ENCODE measurements at regions not wholly inside any gene's neighbourhood (a gene's known extent, or its start where the extent isn't known, plus 50 kb on each side); places are given as distances from the start of the nearest gene placed in this dataset.

- no peak for ATAC-seq (ENCODE audit: low read depth)
- intact Hi-C loops (cut with micrococcal nuclease) = no loop called here
- ChIA-PET CTCF (no interaction called here), POLR2A (no interaction called here)
- Mint-ChIP-seq H3K9me3 (ENCODE audit: insufficient read depth) (no peaks in the 10 kb centered on the region), H3K27ac (no peak overlapping the region), H3K4me3 (no peak overlapping the region), H3K4me1 (no peaks in the 10 kb centered on the region), H3K27me3 (peaks cover 4% of the 10 kb centered on the region)
- H3K27ac ChIP-seq (ENCODE audit: low read length in 2 of 2) = no peak overlapping the region
- no peak for DNase-seq
- no peaks in the 10 kb centered on the region for H4K20me1 ChIP-seq (ENCODE audit: control insufficient read depth, insufficient read depth, low read length, poor library complexity, severe bottlenecking)
- H3K79me2 ChIP-seq (ENCODE audit: control insufficient read depth, insufficient read depth, low read length) = no peaks in the 10 kb centered on the region
- no peaks in the 10 kb centered on the region for H3K36me3 ChIP-seq (replicated peaks in 1 of 2; ENCODE audit: control extremely low read depth in 1 of 2, control insufficient read depth in 1 of 2, extremely low read depth in 1 of 2, insufficient read depth in 2 of 2, low read length in 1 of 2)
- H3K27me3 ChIP-seq (replicated peaks in 1 of 4; ENCODE audit: control extremely low read depth in 1 of 4, control insufficient read depth in 3 of 4, insufficient read depth in 4 of 4, low read length in 3 of 4) = no peaks in the 10 kb centered on the region
- H3K4me2 ChIP-seq (replicated peaks; ENCODE audit: low read depth, low read length, poor library complexity, severe bottlenecking) = no peak overlapping the region
- no CpG with 5 or more reads among the region's 1 CpG for WGBS (ENCODE audit: insufficient coverage)
- H3K4me1 ChIP-seq (ENCODE audit: control insufficient read depth in 2 of 2, insufficient read depth in 2 of 2, low read length in 2 of 2) = no peaks in the 10 kb centered on the region
- TF ChIP-seq CTCF (IDR thresholded peaks at IDR 0.05) (no peak), EZH2 (IDR thresholded peaks at IDR 0.05; ENCODE audit: borderline replicate concordance, insufficient read depth, low read depth, low read length, poor library complexity, severe bottlenecking) (no peak)
- peaks cover 0 to 1% (median 0%) of the 10 kb centered on the region in 3 donors for H3K9me3 ChIP-seq (ENCODE audit: control extremely low read depth in 1 of 3, control insufficient read depth in 2 of 3, insufficient read depth in 1 of 3, low read length in 2 of 3)
- H3K9ac ChIP-seq (ENCODE audit: low read length) = no peak overlapping the region
- H2AFZ ChIP-seq (ENCODE audit: insufficient read depth, low read depth, low read length, poor library complexity, severe bottlenecking) = no peak overlapping the region
- no peak overlapping the region for H3K4me3 ChIP-seq (ENCODE audit: control extremely low read depth in 1 of 5, extremely low read depth in 1 of 5, insufficient read depth in 1 of 5, low read depth in 2 of 5, low read length in 4 of 5)
Measured at GRCh38 chr6:125480571-125480970, 178.8 kb upstream of the HDDC2 start.

- ATAC-seq (ENCODE audit: low read depth) (no peak), DNase-seq (no peak)
- H3K79me2 ChIP-seq (ENCODE audit: control insufficient read depth, insufficient read depth, low read length) = no peaks in the 10 kb centered on the region
- CTCF ChIA-PET = no interaction called here
- no peaks in the 10 kb centered on the region for H3K27me3 ChIP-seq (replicated peaks in 1 of 4; ENCODE audit: control extremely low read depth in 1 of 4, control insufficient read depth in 3 of 4, insufficient read depth in 4 of 4, low read length in 3 of 4)
- H3K36me3 ChIP-seq (replicated peaks in 1 of 2; ENCODE audit: control extremely low read depth in 1 of 2, control insufficient read depth in 1 of 2, extremely low read depth in 1 of 2, insufficient read depth in 2 of 2, low read length in 1 of 2) = no peaks in the 10 kb centered on the region
- Mint-ChIP-seq H3K4me1 (peaks cover 2% of the 10 kb centered on the region), H3K4me3 (no peak overlapping the region), H3K9me3 (ENCODE audit: insufficient read depth) (no peaks in the 10 kb centered on the region), H3K27me3 (peaks cover 4% of the 10 kb centered on the region), H3K27ac (no peak overlapping the region)
- H3K9ac ChIP-seq (ENCODE audit: low read length) = no peak overlapping the region
- WGBS (ENCODE audit: insufficient coverage) = 83% methylated on average over 1 of the region's 1 CpG
- peaks cover 0 to 2% (median 0%) of the 10 kb centered on the region in 3 donors for H3K9me3 ChIP-seq (ENCODE audit: control extremely low read depth in 1 of 3, control insufficient read depth in 2 of 3, insufficient read depth in 1 of 3, low read length in 2 of 3)
- H4K20me1 ChIP-seq (ENCODE audit: control insufficient read depth, insufficient read depth, low read length, poor library complexity, severe bottlenecking) = no peaks in the 10 kb centered on the region
- TF ChIP-seq EZH2 (IDR thresholded peaks at IDR 0.05; ENCODE audit: borderline replicate concordance, insufficient read depth, low read depth, low read length, poor library complexity, severe bottlenecking) (no peak), CTCF (IDR thresholded peaks at IDR 0.05) (no peak)
- no peak overlapping the region for H3K27ac ChIP-seq (ENCODE audit: low read length in 2 of 2)
- intact Hi-C loops (cut with micrococcal nuclease) = no loop called here
- no peaks in the 10 kb centered on the region for H3K4me1 ChIP-seq (ENCODE audit: control insufficient read depth in 2 of 2, insufficient read depth in 2 of 2, low read length in 2 of 2)
- H2AFZ ChIP-seq (ENCODE audit: insufficient read depth, low read depth, low read length, poor library complexity, severe bottlenecking) = no peak overlapping the region
- POLR2A ChIA-PET = no interaction called here
- no peak overlapping the region for H3K4me2 ChIP-seq (replicated peaks; ENCODE audit: low read depth, low read length, poor library complexity, severe bottlenecking)
- H3K4me3 ChIP-seq (ENCODE audit: control extremely low read depth in 1 of 5, extremely low read depth in 1 of 5, insufficient read depth in 1 of 5, low read depth in 2 of 5, low read length in 4 of 5) = no peak overlapping the region
Measured at GRCh38 chr6:125481056-125481455, 179.3 kb upstream of the HDDC2 start.
